GM21526 (cell line): ENCODE measurements at regions not wholly inside any gene's neighbourhood (a gene's known extent, or its start where the extent isn't known, plus 50 kb on each side); places are given as distances from the start of the nearest gene placed in this dataset.

Experiments used
- ATAC-seq: cut with Tn5 transposase; IDR thresholded peaks from one replicate; pipeline ENCODE4 v1.9.1; 2021; ENCODE audit warnings: moderate library complexity; ENCODE audit not compliant: unreplicated experiment, low FRiP score

DNA sequence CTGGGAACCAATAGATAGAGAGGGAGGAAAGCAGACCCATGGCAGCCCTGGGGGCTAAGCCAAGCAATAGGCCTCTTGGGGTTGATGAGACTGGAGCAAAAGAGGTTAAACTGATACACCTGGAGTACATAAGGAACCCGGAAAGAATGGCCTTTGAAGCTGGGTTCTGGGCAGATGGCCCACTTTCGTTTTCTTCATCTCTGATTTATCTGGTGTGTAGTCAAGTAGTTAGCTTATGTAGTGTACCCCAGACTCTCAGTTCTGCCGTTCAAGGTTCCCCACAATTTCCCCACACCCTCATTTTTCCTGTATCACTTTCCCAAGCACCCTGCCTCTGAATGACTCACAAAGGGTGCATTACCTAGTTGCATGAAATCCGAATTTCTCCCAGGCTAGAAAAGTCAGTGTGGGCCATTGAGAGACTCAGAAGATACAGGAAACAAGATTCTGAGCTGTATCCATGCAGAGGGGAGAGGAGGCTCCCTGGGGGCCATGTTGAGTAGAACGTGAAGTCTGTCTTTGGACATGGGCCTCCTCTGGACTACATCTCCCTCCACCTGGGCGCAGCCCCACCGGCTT lies 235.0 kb downstream of the LOXHD1 start:
- no peak for ATAC-seq

DNA sequence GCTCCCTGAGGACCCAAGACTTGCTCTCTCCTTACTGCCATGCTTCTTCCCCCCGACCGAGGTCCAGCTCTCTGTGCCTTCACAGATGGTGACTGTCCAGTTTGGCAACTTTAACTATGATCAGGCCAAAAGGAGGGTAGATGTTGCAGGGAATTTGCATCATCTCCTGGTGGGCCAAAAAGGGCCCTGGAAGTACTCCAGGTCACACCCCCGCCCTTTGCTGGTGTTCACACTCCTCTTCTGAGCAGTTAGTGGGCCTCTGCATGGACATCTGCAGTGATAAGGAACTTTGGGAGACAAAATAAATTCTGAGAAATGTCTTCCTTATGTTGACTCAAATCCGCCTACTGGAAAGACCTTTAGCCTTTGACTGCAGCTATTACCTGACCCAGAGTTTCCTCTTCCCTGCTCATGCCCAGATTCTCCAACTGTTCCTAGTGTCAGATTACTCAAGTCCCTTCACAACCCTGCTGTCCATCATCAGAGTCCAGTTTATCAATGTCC lies 234.4 kb downstream of the LOXHD1 start:
- ATAC-seq, result no peak

DNA sequence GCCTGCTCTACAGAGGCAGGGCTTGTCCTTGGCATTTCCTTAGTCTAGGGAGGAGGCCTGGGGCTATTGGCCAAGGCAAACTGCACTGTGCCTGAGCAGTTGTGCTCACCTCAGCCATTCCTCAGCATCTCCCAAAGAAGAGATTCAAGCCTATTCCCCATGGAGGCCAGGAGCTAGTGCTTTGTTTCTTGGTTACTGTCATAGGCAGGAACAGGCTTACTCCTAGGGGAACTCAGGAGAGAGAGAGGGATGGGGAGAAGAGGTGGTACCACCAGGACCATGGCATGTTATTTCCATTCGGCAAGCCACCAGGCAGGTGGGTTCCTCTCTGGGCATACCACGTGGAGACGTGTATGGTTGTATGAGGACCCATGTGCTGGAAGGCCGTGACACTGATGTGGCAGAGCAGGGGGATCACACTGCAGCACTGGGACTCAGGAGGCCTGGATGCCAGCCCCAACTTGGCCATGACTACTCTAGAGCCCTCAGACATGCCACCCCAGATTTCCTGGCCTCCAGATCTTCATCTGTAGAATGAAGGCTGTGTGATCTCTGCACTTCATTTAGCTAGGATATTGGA lies 233.7 kb downstream of the LOXHD1 start:
- ATAC-seq, result no peak

DNA sequence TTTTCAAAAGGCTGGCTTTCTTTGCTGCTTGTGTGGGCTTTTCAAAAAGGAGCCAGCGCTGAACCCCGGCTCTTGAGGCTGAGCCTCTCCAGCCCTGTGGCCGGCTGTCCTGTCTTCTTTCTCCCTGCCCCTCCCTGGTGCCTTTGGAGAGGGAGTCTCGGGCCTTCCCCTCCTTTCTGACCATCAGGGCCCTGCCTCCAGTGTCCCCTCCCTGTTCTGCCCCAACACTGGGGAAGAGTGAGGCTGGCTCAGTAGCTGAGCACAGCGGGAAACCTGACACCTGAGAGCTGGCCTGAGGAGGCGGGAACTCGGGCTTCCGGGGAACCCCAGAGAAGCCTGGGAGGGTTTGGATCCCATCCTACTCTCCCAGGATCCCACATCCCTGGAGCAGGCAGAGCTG lies 232.1 kb downstream of the LOXHD1 start:
- no peak for ATAC-seq

DNA sequence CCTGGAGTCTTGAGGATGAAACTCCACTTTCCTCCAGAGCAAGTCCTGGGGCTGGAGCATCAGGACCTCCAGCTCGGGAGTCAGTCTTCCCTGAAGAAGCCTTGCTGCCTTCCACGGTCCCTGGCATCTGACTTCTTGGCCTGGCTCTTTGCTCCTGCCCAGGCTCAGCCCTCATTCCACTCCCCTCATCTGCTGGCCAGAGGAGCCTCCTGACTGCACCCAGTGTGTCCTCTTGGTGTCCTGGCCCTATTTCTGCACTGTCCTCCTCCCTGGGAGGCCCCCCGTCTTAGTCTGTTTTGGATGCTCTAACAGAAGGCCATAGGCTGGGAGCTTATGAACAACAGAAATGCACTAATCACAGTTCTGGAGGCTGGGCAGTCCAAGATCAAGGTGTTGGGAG lies 231.5 kb downstream of the LOXHD1 start:
- ATAC-seq, result no peak

DNA sequence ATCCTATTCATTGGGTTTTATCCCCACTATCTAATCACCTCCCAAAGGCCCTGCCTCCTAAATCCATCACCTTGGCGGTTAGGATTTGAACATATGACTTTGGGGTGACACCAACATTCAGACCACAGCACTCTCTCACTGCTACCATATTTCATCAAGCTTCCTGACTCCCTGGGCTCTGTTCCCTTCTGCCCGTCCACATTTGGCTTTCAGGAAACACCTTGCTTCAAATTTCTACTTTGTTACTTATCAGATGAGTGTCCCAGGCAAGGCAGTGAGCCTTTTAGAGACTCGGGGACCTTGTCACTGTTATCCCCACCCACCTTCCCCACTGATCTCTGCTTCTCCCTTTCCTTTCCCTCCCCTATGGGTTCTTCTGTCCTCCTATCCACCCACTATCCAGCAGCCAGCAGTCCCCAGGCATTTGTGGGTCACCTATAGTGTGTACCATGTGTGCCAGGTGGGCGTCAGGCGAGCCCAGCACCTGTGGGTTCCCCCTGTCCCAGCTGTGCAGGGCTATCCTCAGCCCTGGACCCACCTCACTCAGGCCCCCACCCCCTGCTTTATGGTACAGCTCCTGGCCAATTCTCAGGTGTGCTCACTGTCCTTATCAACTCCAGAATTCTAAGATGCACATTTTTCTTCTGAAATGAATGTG lies 230.9 kb downstream of the LOXHD1 start:
- ATAC-seq, result no peak

DNA sequence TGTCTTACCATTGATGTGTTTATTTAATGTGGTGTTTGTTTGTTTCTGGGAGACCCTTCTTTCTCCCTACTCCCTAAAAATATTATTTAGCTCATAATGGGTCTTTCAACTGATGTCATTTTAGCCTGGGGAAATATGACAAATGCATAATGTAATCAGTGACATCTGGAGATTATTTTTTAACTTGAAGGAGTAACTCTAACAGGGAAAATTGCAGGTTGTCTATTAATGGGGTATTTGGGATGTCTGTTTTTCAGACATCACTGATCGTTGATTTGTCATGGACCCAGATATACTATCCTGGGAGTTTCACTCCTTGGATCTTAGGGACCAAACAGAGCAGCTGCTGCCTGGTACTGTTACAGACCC lies 230.4 kb downstream of the LOXHD1 start:
- no peak for ATAC-seq
